ENCODE measurements at regions not wholly inside any gene's neighbourhood (a gene's known extent, or its start where the extent isn't known, plus 50 kb on each side); places are given as distances from the start of the nearest gene placed in this dataset.

GRCh38 chr10:78263521-78263988 lies 229.9 kb downstream of the RPS24 start:
- DNase-seq (ENCODE audit: low read depth): no peak
- in situ Hi-C loops (cut with HindIII; ENCODE audit: low sequenced_read_pairs): no loop called here
- H3K4me3 ChIP-seq (ENCODE audit: low read depth, low read length): no peak overlapping the region
- TF ChIP-seq CTCF (IDR thresholded peaks at IDR 0.05; ENCODE audit: low read depth, low read length, missing control alignments): no peak

- in situ Hi-C loops (cut with HindIII; ENCODE audit: low sequenced_read_pairs): no loop called here
- no peak for DNase-seq (ENCODE audit: low read depth)
- H3K4me3 ChIP-seq (ENCODE audit: low read depth, low read length): no peak overlapping the region
- no peak for TF ChIP-seq CTCF (IDR thresholded peaks at IDR 0.05; ENCODE audit: low read depth, low read length, missing control alignments)
Observed at GRCh38 chr10:78264361-78264760, 230.7 kb downstream of the RPS24 start.

- DNase-seq (ENCODE audit: low read depth): no peak
- H3K4me3 ChIP-seq (ENCODE audit: low read depth, low read length): no peak overlapping the region
- in situ Hi-C loops (cut with HindIII; ENCODE audit: low sequenced_read_pairs): no loop called here
- no peak for TF ChIP-seq CTCF (IDR thresholded peaks at IDR 0.05; ENCODE audit: low read depth, low read length, missing control alignments)
Observed at GRCh38 chr10:78266741-78267469, 233.2 kb downstream of the RPS24 start.

GRCh38 chr10:78267598-78267997 lies 233.9 kb downstream of the RPS24 start:
- no peak for DNase-seq (ENCODE audit: low read depth)
- no peak overlapping the region for H3K4me3 ChIP-seq (ENCODE audit: low read depth, low read length)
- TF ChIP-seq CTCF (IDR thresholded peaks at IDR 0.05; ENCODE audit: low read depth, low read length, missing control alignments): no peak
- in situ Hi-C loops (cut with HindIII; ENCODE audit: low sequenced_read_pairs): no loop called here

GRCh38 chr10:78269060-78269459 lies 235.4 kb downstream of the RPS24 start:
- DNase-seq (ENCODE audit: low read depth): no peak
- no peak for TF ChIP-seq CTCF (IDR thresholded peaks at IDR 0.05; ENCODE audit: low read depth, low read length, missing control alignments)
- no peak overlapping the region for H3K4me3 ChIP-seq (ENCODE audit: low read depth, low read length)
- in situ Hi-C loops (cut with HindIII; ENCODE audit: low sequenced_read_pairs): no loop called here

- no peak for TF ChIP-seq CTCF (IDR thresholded peaks at IDR 0.05; ENCODE audit: low read depth, low read length, missing control alignments)
- no peak overlapping the region for H3K4me3 ChIP-seq (ENCODE audit: low read depth, low read length)
- no peak for DNase-seq (ENCODE audit: low read depth)
- in situ Hi-C loops (cut with HindIII; ENCODE audit: low sequenced_read_pairs): no loop called here
Observed at GRCh38 chr10:78272329-78272728, 238.7 kb downstream of the RPS24 start.
